RWPE1 (cell line): ENCODE measurements at regions not wholly inside any gene's neighbourhood (a gene's known extent, or its start where the extent isn't known, plus 50 kb on each side); places are given as distances from the start of the nearest gene placed in this dataset.

ENCODE experiments used
- CTCF ChIA-PET: fragments of 350-600 bp; sonication (Branson Sonifier 250); formaldehyde crosslinking; extraction: SDS; loops from one replicate; lab custom pipeline; 2021; lab: Yijun Ruan, JAX
- POLR2A ChIA-PET: fragments of 400-600 bp; formaldehyde crosslinking; extraction: SDS; loops from one replicate; lab custom pipeline; 2020; ENCODE audit warnings: antibody characterized with exemption; ENCODE audit not compliant: low non-redundant PET; lab: Yijun Ruan, JAX
- DNase-seq: peaks from one replicate; pipeline ENCODE4 v3.0.0; 2012; ENCODE audit warnings: low spot score
- H3K27ac ChIP-seq: fragments of 450-650 bp; 2 replicates; pipeline ENCODE4 v1.5.1; 2017
- TF ChIP-seq, protein P1 (sequence below): fragments of 450-650 bp; conservative IDR thresholded peaks from 2 replicates; pipeline ENCODE4 v1.5.1; 2017; ENCODE audit warnings: low read depth, mild to moderate bottlenecking

- ChIA-PET CTCF (interaction anchor here (0.6 kb wide), 1 partner anchor 51 kb away, joined by 3 read pairs; no protein-coding TSS in a partner anchor), POLR2A (no interaction called here)
- TF ChIP-seq, protein P1, sequence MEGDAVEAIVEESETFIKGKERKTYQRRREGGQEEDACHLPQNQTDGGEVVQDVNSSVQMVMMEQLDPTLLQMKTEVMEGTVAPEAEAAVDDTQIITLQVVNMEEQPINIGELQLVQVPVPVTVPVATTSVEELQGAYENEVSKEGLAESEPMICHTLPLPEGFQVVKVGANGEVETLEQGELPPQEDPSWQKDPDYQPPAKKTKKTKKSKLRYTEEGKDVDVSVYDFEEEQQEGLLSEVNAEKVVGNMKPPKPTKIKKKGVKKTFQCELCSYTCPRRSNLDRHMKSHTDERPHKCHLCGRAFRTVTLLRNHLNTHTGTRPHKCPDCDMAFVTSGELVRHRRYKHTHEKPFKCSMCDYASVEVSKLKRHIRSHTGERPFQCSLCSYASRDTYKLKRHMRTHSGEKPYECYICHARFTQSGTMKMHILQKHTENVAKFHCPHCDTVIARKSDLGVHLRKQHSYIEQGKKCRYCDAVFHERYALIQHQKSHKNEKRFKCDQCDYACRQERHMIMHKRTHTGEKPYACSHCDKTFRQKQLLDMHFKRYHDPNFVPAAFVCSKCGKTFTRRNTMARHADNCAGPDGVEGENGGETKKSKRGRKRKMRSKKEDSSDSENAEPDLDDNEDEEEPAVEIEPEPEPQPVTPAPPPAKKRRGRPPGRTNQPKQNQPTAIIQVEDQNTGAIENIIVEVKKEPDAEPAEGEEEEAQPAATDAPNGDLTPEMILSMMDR: no peak
- no peak overlapping the region for H3K27ac ChIP-seq
- no peak for DNase-seq
Observed at GRCh38 chr1:58312461-58312860, 234.1 kb downstream of the OMA1 start.

DNA sequence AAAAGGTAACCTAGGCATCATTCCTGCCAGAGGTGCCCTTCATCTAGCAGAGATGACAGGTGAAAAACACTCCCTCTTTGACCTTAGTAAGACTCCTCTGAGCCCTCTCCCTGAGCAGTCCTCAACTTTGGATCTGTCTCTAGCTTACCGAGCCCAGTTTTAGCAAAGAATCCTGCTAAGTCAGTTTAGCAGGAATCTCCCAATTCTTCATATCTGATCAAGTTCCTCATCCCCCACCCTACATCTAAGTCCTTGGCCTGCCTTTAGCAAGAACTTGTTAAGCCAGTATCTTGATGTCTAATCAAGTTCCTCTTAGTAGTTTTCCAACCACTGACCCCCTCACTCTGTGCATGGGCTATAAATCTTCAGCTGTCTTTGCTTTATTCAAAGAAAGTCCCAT is 235.6 kb downstream of the OMA1 start:
- no peak overlapping the region for H3K27ac ChIP-seq
- TF ChIP-seq, protein P1: no peak
- POLR2A ChIA-PET: no interaction called here
- no peak for DNase-seq
- CTCF ChIA-PET: interaction anchor here (0.5 kb wide), 1 partner anchor 1202 kb away, joined by 3 read pairs; no protein-coding TSS in a partner anchor

- no peak for DNase-seq
- H3K27ac ChIP-seq: no peak overlapping the region
- CTCF ChIA-PET: no interaction called here
- POLR2A ChIA-PET: no interaction called here
- TF ChIP-seq, protein P1: no peak
Observed at GRCh38 chr1:58310469-58310868, 236.1 kb downstream of the OMA1 start.

GRCh38 chr1:58308206-58308605 is 238.3 kb downstream of the OMA1 start:
- no peak overlapping the region for H3K27ac ChIP-seq
- TF ChIP-seq, protein P1: no peak
- ChIA-PET CTCF (no interaction called here), POLR2A (no interaction called here)
- DNase-seq: no peak

- ChIA-PET CTCF (no interaction called here), POLR2A (no interaction called here)
- no peak overlapping the region for H3K27ac ChIP-seq
- TF ChIP-seq, protein P1: no peak
- no peak for DNase-seq
Observed at GRCh38 chr1:58307431-58307830, 239.1 kb downstream of the OMA1 start.

DNA sequence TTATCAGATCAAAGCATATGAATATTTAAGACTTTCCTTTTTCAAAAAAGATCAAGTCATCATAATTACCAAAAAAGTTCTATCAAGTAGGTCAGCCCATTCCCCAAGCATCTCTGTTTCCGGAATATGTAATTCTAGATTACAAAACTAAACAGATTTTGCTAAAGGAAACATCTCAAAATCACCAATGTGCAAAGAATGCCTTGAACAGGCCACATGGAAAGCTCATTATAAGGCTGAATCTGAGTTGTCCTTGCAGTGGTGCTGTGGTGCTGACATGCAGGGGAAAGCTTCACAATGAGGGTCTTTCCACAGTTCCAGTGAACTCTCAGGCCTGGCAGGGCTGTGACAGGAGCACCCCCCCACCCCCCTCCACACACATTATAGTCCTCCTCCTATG is 240.9 kb downstream of the OMA1 start:
- H3K27ac ChIP-seq: no peak overlapping the region
- ChIA-PET POLR2A (no interaction called here), CTCF (no interaction called here)
- TF ChIP-seq, protein P1: no peak
- no peak for DNase-seq
